Epithelial cell of esophagus (primary cell): ENCODE measurements at regions not wholly inside any gene's neighbourhood (a gene's known extent, or its start where the extent isn't known, plus 50 kb on each side); places are given as distances from the start of the nearest gene placed in this dataset.

Source experiments
- DNase-seq: peaks from one replicate; pipeline ENCODE4 v3.0.0; 2010; ENCODE audit warnings: low read depth
- H3K4me3 ChIP-seq: 2 replicates; pipeline ENCODE4 v1.5.1; 2011; ENCODE audit warnings: mild to moderate bottlenecking, low read length, control low read depth
- TF ChIP-seq, protein P1 (sequence below): IDR thresholded peaks from 2 replicates; pipeline ENCODE4 v1.5.1; 2011; ENCODE audit warnings: low read depth, mild to moderate bottlenecking, low read length, control low read depth, inconsistent platforms; ENCODE audit not compliant: insufficient read depth; ENCODE audit errors: missing control alignments

DNA sequence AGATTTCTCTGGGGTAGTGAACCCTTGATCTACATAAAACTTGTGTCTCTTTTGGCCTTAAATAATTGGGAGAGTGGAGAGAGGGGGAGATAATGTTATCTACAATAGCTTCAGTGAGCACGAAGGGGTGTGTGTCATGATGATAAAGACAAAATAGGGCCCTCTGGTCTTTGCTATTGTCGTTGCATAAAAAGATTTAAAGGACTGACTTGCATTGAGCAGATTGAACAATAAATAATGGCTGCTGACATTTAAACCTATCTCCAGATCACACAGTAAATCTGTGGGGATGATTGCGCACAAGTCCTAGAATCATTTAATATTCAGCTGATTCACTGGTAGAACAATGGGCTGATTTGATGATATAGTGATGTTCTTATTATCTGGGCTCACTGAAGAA lies 71.3 kb upstream of the GAP43 start:
- DNase-seq: no peak
- H3K4me3 ChIP-seq: no peak overlapping the region
- TF ChIP-seq, protein P1, sequence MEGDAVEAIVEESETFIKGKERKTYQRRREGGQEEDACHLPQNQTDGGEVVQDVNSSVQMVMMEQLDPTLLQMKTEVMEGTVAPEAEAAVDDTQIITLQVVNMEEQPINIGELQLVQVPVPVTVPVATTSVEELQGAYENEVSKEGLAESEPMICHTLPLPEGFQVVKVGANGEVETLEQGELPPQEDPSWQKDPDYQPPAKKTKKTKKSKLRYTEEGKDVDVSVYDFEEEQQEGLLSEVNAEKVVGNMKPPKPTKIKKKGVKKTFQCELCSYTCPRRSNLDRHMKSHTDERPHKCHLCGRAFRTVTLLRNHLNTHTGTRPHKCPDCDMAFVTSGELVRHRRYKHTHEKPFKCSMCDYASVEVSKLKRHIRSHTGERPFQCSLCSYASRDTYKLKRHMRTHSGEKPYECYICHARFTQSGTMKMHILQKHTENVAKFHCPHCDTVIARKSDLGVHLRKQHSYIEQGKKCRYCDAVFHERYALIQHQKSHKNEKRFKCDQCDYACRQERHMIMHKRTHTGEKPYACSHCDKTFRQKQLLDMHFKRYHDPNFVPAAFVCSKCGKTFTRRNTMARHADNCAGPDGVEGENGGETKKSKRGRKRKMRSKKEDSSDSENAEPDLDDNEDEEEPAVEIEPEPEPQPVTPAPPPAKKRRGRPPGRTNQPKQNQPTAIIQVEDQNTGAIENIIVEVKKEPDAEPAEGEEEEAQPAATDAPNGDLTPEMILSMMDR: no peak

DNA sequence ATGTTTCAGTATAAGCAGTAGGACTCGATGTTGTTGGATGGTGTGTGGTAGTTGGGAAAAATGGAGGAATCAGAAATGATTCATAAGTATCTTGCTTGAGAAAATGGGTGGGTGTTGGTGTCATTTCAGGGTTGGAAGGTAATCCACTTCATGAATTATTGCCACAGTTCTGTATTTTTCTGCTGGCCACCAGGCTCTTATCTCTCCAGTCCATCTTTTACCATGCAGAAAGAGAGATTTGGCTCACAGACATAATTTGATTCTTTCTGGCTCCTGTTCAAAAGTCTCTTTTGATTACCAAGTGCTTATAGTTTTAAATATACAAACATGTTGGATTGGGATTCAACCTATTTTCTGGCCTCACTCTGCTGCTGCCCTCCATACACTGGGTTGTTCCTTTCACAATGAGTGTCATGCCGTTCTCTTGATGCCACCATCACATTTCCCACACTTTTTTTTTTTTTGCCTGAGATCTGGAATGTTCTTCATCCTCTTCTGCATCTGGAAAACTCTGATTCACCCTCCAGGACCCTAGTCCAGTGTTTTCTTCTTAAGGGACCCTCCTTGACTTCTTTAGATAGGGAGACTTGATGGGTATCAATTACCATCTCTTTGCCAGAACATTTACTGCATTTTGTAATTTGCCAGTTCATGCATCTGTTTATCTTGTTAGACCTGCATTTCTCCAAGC lies 69.4 kb upstream of the GAP43 start:
- no peak for DNase-seq
- TF ChIP-seq, protein P1: no peak
- H3K4me3 ChIP-seq: no peak overlapping the region

DNA sequence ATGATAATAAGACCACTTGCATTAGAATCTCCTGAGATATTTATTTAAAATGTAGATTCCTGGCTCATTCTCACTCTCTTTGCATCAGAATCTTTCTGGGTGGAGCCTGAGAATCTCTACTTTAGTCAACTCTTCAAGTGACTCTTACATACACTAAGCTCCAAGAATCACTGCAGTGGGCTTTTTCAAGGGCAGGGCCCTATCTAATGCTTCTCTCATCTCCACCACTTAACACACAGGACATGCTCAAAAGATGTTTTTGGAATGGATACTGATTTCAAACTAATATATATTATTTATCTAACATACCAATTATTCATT lies 68.9 kb upstream of the GAP43 start:
- TF ChIP-seq, protein P1: no peak
- no peak overlapping the region for H3K4me3 ChIP-seq
- no peak for DNase-seq

DNA sequence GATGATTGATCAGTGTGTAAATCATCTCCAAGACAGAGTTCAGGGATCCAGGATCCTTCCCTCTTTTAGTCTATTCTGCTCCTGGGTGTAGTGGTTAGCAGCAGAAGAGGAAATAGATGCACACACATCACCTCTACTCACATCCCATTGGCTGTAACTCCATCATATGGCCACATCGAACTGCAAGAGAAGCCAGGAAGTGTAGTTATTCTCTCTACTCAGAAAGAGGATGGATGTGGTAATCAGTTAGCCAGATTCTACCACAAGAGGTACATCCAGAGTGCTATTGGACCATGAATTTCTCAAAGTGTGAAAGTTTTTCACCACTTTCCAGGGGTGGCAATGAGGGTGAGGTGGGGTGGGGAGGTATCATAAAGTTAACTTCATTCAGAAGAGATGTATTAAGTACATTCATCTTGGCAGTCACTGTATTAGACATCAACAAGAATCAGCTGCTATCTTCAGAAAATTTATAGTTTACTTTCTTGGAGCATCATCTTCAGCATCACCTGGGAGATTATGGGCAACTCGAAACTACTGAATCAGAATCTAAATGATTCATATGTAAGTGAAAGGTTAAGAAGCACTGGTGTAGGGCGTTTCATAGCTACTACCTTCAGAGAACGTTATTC lies 60.6 kb upstream of the GAP43 start:
- H3K4me3 ChIP-seq: no peak overlapping the region

DNA sequence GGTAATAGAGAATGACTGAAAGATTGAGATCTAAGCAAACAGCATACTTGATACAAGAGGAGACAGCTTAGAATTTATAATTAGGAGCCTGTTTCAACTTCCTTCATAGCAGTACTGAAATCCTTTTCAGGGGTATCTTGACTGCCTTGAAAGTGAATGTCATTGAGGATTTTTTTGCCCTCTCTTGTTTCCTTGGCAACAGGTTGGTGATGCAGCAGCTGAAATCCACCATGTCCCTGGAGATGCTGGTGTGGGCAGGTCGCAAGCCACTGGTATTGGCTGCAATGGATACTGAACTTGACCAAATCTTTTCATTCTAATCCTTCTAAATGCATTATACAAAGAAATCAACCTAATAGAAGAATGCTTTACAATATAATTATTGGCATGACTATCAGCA lies 59.3 kb upstream of the GAP43 start:
- TF ChIP-seq, protein P1: no peak
- no peak overlapping the region for H3K4me3 ChIP-seq
- no peak for DNase-seq

More for the DNA sequence above, 60.6 kb upstream of the GAP43 start:
- no peak for DNase-seq
- TF ChIP-seq, protein P1: no peak

DNA sequence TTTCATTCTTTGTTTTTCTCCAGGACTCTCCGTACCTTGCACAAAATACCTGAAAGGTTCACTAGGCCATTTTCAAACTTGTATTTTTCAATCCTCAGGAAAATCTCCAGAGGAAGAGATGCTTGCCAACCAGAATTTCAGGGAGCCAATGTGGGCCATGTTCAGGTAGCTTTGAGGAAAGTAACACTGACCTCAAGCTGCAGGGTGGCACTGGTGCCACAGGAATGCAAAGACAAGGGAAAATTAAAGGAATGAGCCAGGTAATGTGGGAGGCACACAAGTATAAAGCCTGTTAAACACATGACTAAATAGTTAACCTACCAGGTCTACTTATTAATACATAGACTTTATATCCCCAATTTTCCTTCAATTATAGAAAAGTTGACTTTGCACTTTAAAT lies 51.9 kb upstream of the GAP43 start:
- no peak overlapping the region for H3K4me3 ChIP-seq
- no peak for DNase-seq
- TF ChIP-seq, protein P1: no peak
